ENCODE measurements at regions not wholly inside any gene's neighbourhood (a gene's known extent, or its start where the extent isn't known, plus 50 kb on each side); places are given as distances from the start of the nearest gene placed in this dataset.
"Not testable (repeated sequence)": the region's sequence is repeated elsewhere in the genome, so short reads cannot be mapped to it uniquely, and the experiment has no call there.

DNA sequence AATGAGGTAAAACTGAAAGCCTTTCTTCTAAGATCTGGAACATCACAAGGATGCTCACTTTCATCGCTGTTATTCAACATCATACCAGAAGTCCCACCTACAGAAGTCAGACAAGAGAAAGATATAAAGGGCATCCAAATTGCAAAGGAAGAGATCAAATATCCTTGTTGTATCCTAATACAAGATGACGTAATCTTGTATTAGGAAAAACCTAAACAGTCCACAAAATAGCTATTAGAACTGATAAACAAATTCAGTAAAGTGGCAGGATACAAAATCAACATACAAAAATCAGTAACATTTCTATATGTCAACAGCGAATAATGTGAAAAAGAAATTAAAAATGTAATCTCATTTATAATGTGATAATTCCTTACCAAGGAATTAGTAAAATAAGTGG is 195.1 kb upstream of the CBLB start:
- peaks cover 0 to 5% (median 3%) of the 10 kb centered on the region in 3 donors for H3K9me3 Mint-ChIP-seq
- peaks cover 4 to 8% (median 6%) of the 10 kb centered on the region in 3 donors for H3K4me1 Mint-ChIP-seq
- H3K36me3 Mint-ChIP-seq: no peaks in the 10 kb centered on the region
- no peaks in the 10 kb centered on the region for H3K27me3 Mint-ChIP-seq
- H3K27ac Mint-ChIP-seq: no peak overlapping the region
- H3K4me3 Mint-ChIP-seq: no peak overlapping the region

DNA sequence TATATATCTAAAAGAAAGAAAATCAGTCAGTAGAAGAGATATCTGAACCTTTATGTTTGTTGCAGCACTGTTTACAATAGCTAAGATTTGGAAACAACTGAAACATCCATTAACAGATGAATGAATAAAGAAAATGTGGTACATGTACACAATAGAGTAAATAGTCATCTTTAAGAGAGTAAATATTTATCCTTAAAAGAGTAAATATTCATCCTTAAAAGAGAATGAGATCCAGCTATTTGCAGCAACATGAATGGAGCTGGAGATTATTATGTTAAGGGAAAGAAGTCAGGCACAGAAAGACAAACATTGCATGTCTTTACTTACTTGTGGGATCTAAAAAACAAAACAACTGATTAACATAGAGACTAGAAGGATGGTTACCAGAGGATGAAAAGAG is 197.0 kb upstream of the CBLB start:
- Mint-ChIP-seq H3K27me3 (no peaks in the 10 kb centered on the region), H3K9me3 (peaks cover 0 to 5% (median 3%) of the 10 kb centered on the region in 3 donors), H3K36me3 (no peaks in the 10 kb centered on the region), H3K27ac (no peak overlapping the region), H3K4me1 (peaks cover 4 to 8% (median 6%) of the 10 kb centered on the region in 3 donors), H3K4me3 (no peak overlapping the region)

DNA sequence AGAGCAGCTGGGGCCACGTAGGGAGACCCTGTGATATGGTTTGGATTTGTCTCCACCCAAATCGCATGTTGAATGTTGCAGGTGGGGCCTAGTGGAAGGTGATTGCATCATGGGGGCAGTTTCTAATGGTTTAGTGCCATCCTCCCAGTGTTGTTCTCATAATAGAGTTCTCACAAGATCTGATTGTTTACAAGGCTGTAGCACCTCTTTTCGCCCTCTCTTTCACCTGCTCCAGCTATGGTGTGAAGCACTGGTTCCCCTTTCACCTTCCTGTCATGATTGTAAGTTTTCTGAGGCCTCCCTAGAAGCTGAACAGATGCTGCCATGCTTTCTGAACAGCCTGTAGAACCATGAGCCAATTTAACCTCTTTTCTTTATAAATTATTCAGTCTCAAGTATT is 198.9 kb upstream of the CBLB start:
- no peaks in the 10 kb centered on the region for H3K36me3 Mint-ChIP-seq
- peaks cover 0 to 5% (median 3%) of the 10 kb centered on the region in 3 donors for H3K9me3 Mint-ChIP-seq
- no peaks in the 10 kb centered on the region for H3K27me3 Mint-ChIP-seq
- H3K27ac Mint-ChIP-seq: peak overlapping the region in 1 of 3 donors; percentile 8
- no peak overlapping the region for H3K4me3 Mint-ChIP-seq
- H3K4me1 Mint-ChIP-seq: peaks cover 4 to 8% (median 6%) of the 10 kb centered on the region in 3 donors

DNA sequence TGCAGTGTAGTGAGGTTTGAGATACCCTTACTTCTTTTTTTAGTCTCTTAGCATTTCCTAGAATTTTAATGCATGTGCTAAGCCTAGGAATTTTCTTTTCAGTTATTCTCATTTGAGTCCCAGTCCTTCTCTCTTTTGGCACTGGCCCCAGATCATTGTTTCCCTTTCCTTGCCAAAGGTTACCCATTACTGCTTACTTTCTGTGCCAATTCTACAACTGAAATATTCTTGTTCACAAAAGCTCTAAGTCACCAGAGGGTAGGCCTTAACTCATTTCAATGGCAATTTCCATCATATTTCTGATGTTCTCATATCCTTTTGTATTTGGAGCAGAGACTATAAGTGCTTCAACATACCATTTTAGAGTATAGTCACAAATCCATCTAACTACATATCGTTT is 199.6 kb upstream of the CBLB start:
- Mint-ChIP-seq H3K27ac (no peak overlapping the region), H3K4me3 (no peak overlapping the region), H3K4me1 (peaks cover 4 to 8% (median 6%) of the 10 kb centered on the region in 3 donors), H3K9me3 (peaks cover 0 to 5% (median 3%) of the 10 kb centered on the region in 3 donors), H3K36me3 (no peaks in the 10 kb centered on the region), H3K27me3 (no peaks in the 10 kb centered on the region)

DNA sequence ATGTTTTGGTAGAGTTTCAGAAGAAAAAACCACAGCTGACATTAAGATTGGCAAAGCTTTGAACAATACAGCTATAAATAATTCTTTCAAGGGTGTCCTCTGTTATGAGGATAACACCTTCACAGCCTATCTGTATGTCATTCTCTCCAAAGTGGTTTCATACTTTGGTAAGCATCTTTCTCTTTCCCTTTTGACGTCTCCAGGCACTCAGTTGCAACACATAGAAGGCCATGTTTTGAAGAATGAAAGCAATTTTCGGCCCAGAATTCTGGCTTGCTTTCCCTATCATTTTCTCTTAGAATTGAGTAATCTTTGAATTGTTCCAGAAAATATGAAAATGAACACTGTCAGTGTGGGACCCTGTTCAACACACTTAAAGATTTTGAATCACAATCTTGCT is 200.0 kb upstream of the CBLB start:
- no peaks in the 10 kb centered on the region for H3K36me3 Mint-ChIP-seq
- no peak overlapping the region for H3K27ac Mint-ChIP-seq
- peaks cover 4 to 8% (median 6%) of the 10 kb centered on the region in 3 donors for H3K4me1 Mint-ChIP-seq
- peaks cover 0 to 5% (median 3%) of the 10 kb centered on the region in 3 donors for H3K9me3 Mint-ChIP-seq
- H3K27me3 Mint-ChIP-seq: no peaks in the 10 kb centered on the region
- H3K4me3 Mint-ChIP-seq: no peak overlapping the region

DNA sequence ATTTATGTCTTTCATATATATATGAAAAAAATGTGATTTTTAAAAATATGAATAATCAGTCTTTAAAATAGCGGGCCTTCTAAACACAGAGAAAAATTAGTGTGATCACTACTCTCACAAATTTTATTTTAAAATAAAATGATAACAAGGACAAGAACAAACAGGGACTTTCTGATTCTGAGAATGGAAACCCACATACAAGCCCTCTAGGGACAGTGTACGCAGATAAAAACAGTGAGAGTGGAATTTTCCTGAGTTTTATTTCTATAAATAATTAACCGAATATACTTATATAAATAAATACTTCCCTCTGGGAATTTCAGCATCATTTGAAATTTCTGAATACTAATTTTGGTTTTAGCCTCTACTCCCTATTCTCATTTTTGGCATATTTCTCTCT is 201.4 kb upstream of the CBLB start:
- Mint-ChIP-seq H3K9me3 (peaks cover 0 to 3% (median 0%) of the 10 kb centered on the region in 3 donors), H3K36me3 (no peaks in the 10 kb centered on the region), H3K4me3 (no peak overlapping the region), H3K27me3 (no peaks in the 10 kb centered on the region), H3K27ac (no peak overlapping the region), H3K4me1 (peaks cover 4 to 8% (median 6%) of the 10 kb centered on the region in 3 donors)

DNA sequence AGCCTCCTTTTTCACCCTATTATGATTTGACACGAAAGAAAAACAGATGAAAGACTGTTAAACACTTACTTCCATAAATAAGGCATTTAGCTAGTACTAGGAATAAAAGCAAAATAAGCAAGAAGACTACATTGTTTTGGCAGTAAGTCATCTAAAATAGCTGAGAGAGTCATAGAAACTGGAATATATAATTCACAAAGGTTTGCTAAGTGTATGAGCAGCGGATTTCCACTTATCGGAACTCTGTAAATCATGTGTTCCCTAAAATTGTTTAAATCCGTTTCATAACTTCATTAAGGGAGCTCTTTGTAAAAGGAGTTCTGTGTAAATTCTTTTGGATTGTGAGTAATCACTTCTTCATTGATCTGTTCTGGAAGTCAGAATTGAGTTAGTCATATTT is 202.5 kb upstream of the CBLB start:
- H3K9me3 Mint-ChIP-seq: no peaks in the 10 kb centered on the region
- no peaks in the 10 kb centered on the region for H3K27me3 Mint-ChIP-seq
- no peak overlapping the region for H3K27ac Mint-ChIP-seq
- peaks cover 4 to 8% (median 6%) of the 10 kb centered on the region in 3 donors for H3K4me1 Mint-ChIP-seq
- no peaks in the 10 kb centered on the region for H3K36me3 Mint-ChIP-seq
- no peak overlapping the region for H3K4me3 Mint-ChIP-seq

DNA sequence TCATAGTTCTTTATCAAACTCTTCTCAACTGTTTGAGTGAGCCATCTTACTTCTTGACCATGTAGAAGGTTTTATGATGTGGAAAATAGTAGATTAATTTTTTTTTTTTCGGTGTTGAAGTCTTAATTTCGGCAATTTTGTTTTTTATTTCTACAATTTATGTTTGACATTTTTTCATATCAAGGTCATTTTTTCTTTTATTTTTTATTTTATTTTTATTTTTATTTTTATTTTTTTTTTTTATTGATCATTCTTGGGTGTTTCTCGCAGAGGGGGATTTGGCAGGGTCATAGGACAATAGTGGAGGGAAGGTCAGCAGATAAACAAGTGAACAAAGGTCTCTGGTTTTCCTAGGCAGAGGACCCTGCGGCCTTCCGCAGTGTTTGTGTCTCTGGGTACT is 203.8 kb upstream of the CBLB start:
- H3K9me3 Mint-ChIP-seq, H3K27ac Mint-ChIP-seq, H3K4me3 Mint-ChIP-seq, H3K36me3 Mint-ChIP-seq, H3K27me3 Mint-ChIP-seq, H3K4me1 Mint-ChIP-seq: not testable (repeated sequence)

DNA sequence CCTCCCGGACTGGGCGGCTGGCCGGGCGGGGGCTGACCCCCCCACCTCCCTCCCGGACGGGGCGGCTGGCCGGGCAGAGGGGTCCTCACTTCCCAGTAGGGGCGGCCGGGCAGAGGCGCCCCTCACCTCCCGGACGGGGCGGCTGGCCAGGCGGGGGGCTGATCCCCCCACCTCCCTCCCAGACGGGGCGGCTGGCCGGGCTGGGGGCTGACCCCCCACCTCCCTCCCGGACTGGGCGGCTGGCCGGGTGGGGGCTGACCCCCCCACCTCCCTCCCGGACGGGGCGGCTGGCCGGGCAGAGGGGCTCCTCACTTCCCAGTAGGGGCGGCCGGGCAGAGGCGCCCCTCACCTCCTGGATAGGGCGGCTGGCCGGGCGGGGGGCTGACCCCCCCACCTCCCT is 205.0 kb upstream of the CBLB start:
- not testable (repeated sequence) for H3K36me3 Mint-ChIP-seq, H3K27ac Mint-ChIP-seq, H3K4me3 Mint-ChIP-seq, H3K4me1 Mint-ChIP-seq, H3K27me3 Mint-ChIP-seq, H3K9me3 Mint-ChIP-seq

DNA sequence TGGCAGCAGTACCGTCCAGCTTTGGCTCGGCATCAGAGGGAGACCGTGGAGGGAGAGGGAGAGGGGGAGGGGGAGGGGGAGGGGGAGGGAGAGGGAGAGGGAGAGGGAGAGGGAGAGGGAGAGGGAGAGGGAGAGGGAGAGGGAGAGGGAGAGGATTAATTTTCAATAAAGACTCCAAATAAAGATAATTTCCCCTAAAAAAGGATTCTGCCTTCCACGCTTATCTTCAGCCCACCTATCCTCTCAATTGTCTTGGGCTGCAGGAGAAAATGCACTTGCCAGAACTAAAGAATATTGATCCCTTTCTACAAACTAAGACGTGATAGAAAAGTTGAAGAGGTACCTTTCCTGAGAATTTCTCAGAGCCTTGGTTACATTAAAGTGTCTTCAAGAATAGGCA is 206.9 kb upstream of the CBLB start:
- H3K27ac Mint-ChIP-seq, H3K27me3 Mint-ChIP-seq, H3K36me3 Mint-ChIP-seq, H3K9me3 Mint-ChIP-seq, H3K4me1 Mint-ChIP-seq, H3K4me3 Mint-ChIP-seq: not testable (repeated sequence)

DNA sequence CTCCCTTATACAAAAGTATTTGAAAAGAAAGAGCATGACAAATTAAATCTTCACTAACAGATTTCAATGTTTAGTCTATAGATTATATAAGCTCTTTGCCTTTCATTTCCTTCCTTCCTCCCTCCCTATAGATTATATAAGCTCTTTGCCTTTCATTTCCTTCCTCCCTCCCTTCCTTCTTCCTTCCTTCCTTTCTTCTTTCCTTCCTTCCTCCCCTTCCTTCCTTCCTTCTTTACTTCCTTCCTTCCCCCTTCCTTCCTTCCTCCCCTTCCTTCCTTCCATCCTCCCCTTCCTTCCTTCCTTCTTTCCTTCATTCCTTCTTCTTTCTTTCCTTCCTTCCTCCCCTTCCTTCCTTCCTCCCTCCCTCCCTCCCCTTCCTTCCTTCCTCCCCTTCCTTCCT is 209.8 kb upstream of the CBLB start:
- Mint-ChIP-seq H3K36me3 (no peaks in the 10 kb centered on the region), H3K27ac (no peak overlapping the region), H3K9me3 (no peaks in the 10 kb centered on the region), H3K27me3 (no peaks in the 10 kb centered on the region), H3K4me3 (no peak overlapping the region), H3K4me1 (peaks cover 0 to 9% (median 2%) of the 10 kb centered on the region in 3 donors)

DNA sequence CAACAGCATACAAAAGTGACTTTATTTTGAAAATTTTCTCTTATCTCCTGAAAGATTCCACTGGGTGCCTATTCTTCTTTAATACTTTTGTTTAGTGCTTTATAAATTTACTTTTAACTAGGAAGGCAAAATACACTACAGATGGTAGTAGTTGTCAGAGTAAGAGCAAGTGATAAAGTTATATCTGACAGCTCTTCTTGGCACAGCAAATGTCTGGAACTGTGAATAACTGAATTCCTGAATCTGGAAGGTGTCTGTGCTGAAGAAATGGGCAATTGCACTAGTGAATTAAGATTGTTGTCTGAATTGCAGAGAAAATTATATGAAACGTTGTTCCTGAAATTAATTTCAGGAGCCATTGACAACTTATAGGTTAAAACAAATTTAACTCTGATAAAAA is 213.8 kb upstream of the CBLB start:
- H3K27ac Mint-ChIP-seq: no peak overlapping the region
- H3K27me3 Mint-ChIP-seq: no peaks in the 10 kb centered on the region
- H3K36me3 Mint-ChIP-seq: peaks cover 3% of the 10 kb centered on the region
- no peak overlapping the region for H3K4me3 Mint-ChIP-seq
- H3K4me1 Mint-ChIP-seq: peaks cover 0 to 9% (median 2%) of the 10 kb centered on the region in 3 donors
- H3K9me3 Mint-ChIP-seq: no peaks in the 10 kb centered on the region

DNA sequence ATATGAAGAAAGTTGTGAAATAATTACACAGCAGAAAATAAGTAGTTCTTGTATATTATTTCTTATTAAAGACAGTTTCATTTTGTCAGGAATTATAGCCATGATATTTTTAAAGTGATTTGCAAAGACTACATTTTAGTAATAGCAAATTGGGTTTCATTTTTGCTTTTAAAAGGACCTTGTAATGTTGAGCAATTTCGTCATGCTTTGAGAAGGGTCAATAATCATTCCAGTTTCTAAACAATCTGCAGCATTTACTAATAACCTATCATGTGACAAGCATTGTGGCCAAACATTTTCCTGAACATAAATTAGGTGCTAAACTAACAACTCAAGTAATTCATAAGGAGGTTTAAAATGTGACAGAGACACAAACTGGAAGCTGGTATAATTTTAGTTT is 214.4 kb upstream of the CBLB start:
- no peak overlapping the region for H3K4me3 Mint-ChIP-seq
- no peak overlapping the region for H3K27ac Mint-ChIP-seq
- no peaks in the 10 kb centered on the region for H3K9me3 Mint-ChIP-seq
- H3K27me3 Mint-ChIP-seq: no peaks in the 10 kb centered on the region
- H3K4me1 Mint-ChIP-seq: peaks cover 0 to 9% (median 2%) of the 10 kb centered on the region in 3 donors
- peaks cover 3% of the 10 kb centered on the region for H3K36me3 Mint-ChIP-seq

DNA sequence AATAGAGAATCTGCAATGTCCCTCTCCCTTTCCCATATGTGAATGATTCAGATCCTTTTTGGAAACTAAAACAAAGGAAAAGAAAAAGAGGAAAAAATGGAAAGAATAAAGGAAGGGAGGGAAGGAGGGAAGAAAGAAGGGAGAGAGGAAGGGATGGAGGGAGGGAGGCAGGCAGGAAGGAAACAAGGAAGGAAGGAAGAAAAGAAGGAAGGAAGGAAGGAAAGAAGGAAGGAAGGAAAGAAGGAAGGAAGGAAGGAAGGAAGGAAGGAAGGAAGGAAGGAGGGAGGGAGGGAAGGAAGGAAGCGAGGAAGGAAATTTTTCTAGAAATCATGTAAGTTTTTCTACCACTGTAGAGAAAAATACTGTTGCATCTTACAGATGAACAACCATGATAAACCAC is 215.0 kb upstream of the CBLB start:
- Mint-ChIP-seq H3K4me1 (peaks cover 0 to 9% (median 2%) of the 10 kb centered on the region in 3 donors), H3K36me3 (peaks cover 3% of the 10 kb centered on the region), H3K4me3 (no peak overlapping the region), H3K9me3 (no peaks in the 10 kb centered on the region), H3K27ac (no peak overlapping the region), H3K27me3 (no peaks in the 10 kb centered on the region)

DNA sequence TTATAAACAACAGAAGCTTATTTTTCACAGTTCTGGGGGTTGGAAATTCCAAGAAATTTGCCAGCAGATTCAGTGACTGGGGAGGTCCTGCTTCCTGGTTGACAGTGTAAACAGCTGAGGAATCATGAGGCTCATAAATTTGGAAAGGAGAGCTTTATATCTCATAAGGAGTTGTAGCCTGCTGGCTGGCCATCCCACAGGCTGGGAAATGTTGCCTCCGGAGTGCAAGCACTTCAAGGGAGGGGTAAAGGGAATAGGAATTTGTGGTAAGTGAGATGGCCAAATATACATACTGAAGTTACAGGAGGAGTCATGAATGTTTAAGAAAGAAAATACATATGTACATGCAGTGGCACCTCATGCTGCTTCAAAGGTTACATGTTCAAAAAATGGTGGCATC is 217.2 kb upstream of the CBLB start:
- Mint-ChIP-seq H3K27me3 (no peaks in the 10 kb centered on the region), H3K9me3 (no peaks in the 10 kb centered on the region), H3K4me3 (no peak overlapping the region), H3K4me1 (peaks cover 0 to 9% (median 2%) of the 10 kb centered on the region in 3 donors), H3K36me3 (peaks cover 3% of the 10 kb centered on the region), H3K27ac (peak overlapping the region in 1 of 3 donors; percentile 33)

DNA sequence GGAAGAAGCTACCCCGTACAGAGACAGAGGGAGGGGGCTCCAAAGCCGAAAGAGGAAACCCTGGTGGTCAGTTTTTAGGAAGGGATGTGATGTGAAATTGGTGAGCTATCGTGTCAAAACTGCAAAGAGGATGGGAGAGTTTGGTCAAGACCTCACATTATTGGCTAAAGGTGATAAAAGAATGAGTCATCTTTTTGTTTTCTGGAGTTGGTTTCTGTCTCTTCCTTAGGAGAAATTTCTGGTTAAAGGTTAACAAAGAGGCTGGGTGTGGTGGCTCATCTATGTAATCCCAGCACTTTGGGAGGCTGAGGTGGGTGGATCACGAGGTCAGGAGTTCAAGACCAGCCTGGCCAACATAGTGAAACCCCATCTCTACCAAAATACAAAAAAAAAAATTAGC is 217.8 kb upstream of the CBLB start:
- H3K27me3 Mint-ChIP-seq: no peaks in the 10 kb centered on the region
- no peaks in the 10 kb centered on the region for H3K9me3 Mint-ChIP-seq
- H3K27ac Mint-ChIP-seq: peak overlapping the region in 1 of 3 donors; percentile 33
- peaks cover 3% of the 10 kb centered on the region for H3K36me3 Mint-ChIP-seq
- peaks cover 0 to 9% (median 2%) of the 10 kb centered on the region in 3 donors for H3K4me1 Mint-ChIP-seq
- H3K4me3 Mint-ChIP-seq: no peak overlapping the region

DNA sequence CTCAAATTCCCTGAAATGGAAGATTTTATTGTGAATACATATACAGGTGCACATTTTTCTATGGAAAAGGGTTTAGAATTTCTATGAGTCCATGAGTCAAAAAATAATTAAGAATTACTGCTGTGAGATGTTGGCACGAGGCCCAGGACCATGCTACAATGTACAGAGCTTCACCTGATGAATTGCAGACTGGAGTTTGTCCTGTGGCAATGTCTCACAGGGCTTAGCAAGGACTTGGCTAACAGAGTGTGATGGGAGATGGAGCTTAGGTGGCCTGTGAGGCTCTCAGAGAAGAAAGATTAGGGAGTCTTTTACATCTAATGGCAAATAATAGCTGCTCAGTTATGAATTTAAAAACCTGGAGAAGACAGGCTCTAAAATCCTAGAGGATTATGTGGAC is 219.5 kb upstream of the CBLB start:
- no peaks in the 10 kb centered on the region for H3K9me3 Mint-ChIP-seq
- no peaks in the 10 kb centered on the region for H3K27me3 Mint-ChIP-seq
- H3K27ac Mint-ChIP-seq: no peak overlapping the region
- no peak overlapping the region for H3K4me3 Mint-ChIP-seq
- H3K36me3 Mint-ChIP-seq: peaks cover 3% of the 10 kb centered on the region
- peaks cover 0 to 3% (median under 1%) of the 10 kb centered on the region in 3 donors for H3K4me1 Mint-ChIP-seq
